GM23338 (cell line): ENCODE measurements at regions not wholly inside any gene's neighbourhood (a gene's known extent, or its start where the extent isn't known, plus 50 kb on each side); places are given as distances from the start of the nearest gene placed in this dataset.

Experiments used
- CREB1 ChIP-seq: fragments of 250-450 bp; sonication (Bioruptor Pico); IDR thresholded peaks from 2 replicates; pipeline ENCODE4 v1.5.0; 2020; ENCODE audit warnings: low read depth, mild to moderate bottlenecking, moderate library complexity
- CTCF ChIP-seq, 2 experiments: fragments of 200-600 bp in 1 of 2; sonication (generic) in 1 of 2; conservative IDR thresholded peaks; 2 replicates each; pipeline versions ENCODE4 v1.5.1 to v1.6.1; 2016 to 2017; ENCODE audit warnings: antibody characterized with exemption in 2 of 2, low read depth in 2 of 2, mild to moderate bottlenecking in 2 of 2, moderate library complexity in 1 of 2
- ETS1 ChIP-seq: IDR thresholded peaks from 2 replicates; pipeline ENCODE4 v1.6.1; 2016; ENCODE audit warnings: antibody characterized with exemption
- EZH2 ChIP-seq: fragments of 200-600 bp; sonication (generic); IDR thresholded peaks from one replicate; pipeline ENCODE4 v1.8.0; 2017; ENCODE audit warnings: antibody characterized with exemption, mild to moderate bottlenecking, low read depth; ENCODE audit not compliant: unreplicated experiment
- EZH2phosphoT487 ChIP-seq: fragments of 200-600 bp; sonication (generic); IDR thresholded peaks from one replicate; pipeline ENCODE4 v1.8.1; 2018; ENCODE audit warnings: antibody characterized with exemption; ENCODE audit not compliant: unreplicated experiment
- JUNB ChIP-seq: IDR thresholded peaks from one replicate; pipeline ENCODE4 v1.6.1; 2016; ENCODE audit warnings: antibody characterized with exemption; ENCODE audit not compliant: unreplicated experiment
- POLR2AphosphoS5 ChIP-seq: IDR thresholded peaks from 2 replicates; pipeline ENCODE4 v1.6.1; 2016; ENCODE audit warnings: antibody characterized with exemption, low read depth
- REST ChIP-seq: IDR thresholded peaks from one replicate; pipeline ENCODE4 v1.6.1; 2018; ENCODE audit warnings: antibody characterized with exemption; ENCODE audit not compliant: unreplicated experiment
- ZNF331 ChIP-seq: fragments of 250-450 bp; sonication (Bioruptor Pico); IDR thresholded peaks from 2 replicates; pipeline ENCODE4 v1.5.0; 2020; ENCODE audit warnings: low read depth, mild to moderate bottlenecking, moderate library complexity

GRCh38 chr17:49898366-49899190 is 50.7 kb upstream of the TAC4 start:
- TF ChIP-seq CTCF (conservative IDR thresholded peaks at IDR 0.05; ENCODE audit: low read depth in 2 of 2) (no peak), EZH2 (no peak), POLR2AphosphoS5 (no peak), EZH2phosphoT487 (no peak), REST (no peak), CREB1 (CRISPR knock-in tag) (no peak), ZNF331 (CRISPR knock-in tag) (no peak), ETS1 (no peak), JUNB (no peak)
